HG03060 (cell line): ENCODE measurements at regions not wholly inside any gene's neighbourhood (a gene's known extent, or its start where the extent isn't known, plus 50 kb on each side); places are given as distances from the start of the nearest gene placed in this dataset.

Experiments
- ATAC-seq: cut with Tn5 transposase; IDR thresholded peaks from one replicate; pipeline ENCODE4 v1.9.1; 2021; ENCODE audit warnings: low read depth, moderate number of reproducible peaks; ENCODE audit not compliant: unreplicated experiment

DNA sequence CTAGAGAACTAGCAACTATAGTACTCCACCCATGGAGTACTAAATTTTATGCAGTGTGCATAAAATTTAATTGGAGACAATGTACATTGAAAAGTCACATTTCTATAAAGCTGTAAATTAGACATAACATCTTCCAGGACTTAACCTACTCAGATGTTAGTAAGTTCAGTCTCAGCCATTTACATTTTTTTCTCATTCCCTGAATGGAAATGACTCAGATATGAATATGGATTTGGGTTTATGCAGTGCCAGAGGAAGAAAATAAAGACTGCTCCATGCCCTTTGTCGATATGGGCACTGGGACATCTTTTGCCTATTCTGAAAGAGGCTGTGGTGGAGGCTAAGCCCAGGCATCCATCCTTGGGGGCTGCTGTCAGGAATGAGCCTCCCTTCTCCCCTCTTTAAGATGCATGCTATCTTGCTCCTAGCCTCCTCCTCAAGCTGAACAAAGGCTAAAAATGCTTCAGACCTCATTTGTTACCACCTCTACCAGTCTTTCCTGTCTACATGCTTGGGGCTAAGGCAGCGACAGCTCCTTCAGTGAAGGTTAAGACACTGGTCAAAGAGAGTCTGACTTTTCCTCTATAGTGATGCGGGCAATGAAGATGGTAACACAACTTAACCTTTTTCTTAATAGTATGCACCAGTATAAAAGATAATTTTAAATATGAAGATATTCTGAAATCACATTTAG is 486.8 kb upstream of the ANKRD30A start:
- ATAC-seq = no peak

DNA sequence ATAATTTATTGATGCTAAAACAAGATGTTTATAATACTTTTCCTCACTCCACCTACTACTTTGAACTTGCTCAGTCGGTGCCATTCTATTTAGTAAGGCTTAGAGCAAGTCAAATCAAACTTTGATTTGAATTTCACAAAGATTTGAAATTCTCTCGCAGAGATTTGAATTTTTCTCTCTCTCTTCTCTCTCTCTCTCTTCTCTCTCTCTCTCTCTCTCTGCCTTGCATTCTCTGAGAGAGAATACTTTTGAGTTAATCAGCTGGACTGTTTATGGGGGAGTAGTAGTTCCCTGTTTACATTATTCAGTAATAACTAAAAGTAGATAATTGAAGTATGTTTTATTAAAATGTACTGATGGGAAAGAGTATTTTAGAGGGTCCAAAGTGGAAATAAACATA is 488.5 kb upstream of the ANKRD30A start:
- ATAC-seq = no peak

DNA sequence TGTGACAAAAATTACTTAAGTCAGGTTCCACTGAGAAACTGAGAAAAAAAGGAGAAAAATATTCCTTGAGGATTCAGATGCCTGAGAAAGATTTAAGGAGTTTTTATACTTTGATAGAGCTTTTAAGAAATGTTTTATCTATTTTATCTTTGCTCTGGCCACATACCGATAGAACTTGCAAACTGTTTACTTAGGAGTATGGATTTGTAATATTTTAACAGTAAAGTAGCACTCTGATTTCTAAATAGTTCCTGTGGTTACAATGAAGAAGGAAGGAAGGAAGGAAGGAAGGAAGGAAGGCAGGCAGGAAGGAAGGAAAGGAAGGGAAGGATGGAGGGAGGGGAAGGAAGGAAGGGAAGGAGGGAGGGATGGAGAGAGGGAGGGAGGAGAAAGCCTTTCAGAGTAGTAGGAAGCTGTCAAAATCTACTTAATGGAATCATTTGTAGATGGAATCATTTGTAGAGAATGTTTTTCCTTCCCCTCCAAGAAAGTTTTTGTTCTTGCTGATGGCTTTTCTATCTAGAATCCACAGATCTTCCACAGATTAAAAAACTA is 489.0 kb upstream of the ANKRD30A start:
- no peak for ATAC-seq

DNA sequence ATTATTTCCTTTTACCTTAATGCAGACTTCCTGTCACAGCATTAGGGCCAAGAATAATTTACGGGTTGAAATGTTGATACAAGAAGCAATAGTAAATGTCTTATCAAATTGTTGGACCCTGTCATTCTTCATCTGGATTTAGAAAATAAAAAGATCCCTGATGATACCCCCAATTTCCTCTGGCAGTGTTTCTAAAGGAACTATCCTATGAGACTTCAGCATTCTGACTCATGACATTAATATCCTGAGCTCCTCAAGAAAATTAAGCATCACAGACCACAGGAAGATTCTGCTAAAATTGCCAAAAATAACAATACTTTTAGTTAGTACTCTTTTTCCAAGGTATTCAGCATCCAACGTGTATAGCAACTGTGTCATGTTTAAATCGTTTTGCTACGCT is 490.5 kb upstream of the ANKRD30A start:
- ATAC-seq = no peak

DNA sequence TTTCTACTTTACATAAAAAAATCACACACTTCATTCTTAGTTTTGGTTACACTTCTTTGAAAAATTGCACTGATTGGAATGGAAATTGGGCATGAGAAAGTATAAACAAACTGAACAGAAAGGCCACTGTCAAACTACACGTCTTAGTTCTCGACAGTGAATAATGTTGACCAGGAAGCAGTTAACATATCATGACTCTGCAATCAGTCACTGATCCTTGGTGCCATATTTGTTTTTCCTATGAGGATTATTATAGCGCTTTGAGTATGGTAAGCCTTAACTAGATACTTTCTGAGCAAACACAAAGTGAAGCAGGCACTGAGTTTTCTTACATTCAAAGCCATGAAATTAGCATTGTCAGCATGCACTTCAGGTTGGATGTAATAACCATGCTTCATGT is 495.1 kb upstream of the ANKRD30A start:
- no peak for ATAC-seq

DNA sequence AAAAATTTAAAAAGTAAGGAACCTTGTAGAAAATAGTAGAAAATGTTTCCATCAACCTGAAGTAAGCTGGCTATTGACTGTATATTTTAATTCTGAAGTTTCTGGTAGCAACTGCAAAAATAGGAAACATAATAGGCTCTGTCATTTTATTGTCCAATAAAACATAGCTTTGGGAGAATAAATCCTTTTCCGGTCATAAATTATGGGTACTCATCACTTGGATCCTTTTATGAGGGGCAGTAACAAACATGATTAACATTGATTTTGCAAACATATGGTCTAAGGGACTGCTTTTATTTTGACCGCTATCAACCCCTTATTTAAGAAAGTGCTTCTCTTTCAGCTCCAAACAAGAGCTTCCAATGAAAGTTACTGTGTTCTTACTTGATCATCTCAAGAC is 495.9 kb upstream of the ANKRD30A start:
- ATAC-seq = no peak

DNA sequence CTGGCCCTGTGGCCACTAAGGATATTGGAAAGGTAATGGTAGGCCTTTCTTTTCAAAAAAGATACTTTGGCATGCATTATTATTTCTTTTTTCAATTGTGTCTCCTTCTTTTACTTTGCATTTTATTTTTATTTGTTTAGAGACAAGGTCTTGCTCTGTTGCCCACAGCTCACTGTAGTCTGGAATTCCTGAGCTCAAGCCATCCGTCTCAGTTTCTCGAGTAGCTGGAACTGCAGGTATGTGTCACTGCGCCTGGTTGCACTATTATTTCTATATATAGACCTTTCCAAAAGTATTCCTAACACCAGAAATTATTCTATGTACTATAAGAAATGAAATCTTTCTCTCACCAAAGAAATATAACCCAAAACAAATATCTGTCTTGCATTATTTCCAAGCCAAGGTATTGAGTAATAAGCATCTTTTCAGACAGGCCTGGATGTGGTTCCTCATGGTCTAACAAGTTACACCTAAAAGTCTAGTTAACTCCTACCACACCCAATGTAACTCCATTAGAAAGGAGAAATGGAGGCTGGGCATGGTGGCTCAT is 500.8 kb upstream of the ANKRD30A start:
- ATAC-seq = no peak

DNA sequence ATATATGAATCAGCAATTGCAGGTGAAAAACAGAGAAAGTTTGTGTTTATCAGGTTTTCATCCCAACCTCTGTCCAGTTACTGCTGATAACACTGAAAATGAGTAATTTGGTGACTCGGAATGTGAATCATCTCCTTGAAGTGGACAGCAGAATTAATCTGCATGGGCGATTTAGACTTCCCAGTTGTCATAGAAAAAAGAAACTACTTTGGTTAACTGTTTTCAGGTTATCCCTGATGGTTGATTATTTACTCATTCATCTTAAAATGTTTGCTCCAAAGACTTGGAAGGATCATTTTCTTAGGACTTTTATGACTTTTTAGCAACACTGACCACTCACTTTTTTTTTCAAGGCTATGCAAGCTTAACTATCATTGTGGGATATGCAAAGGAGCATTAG is 504.1 kb upstream of the ANKRD30A start:
- ATAC-seq = no peak

DNA sequence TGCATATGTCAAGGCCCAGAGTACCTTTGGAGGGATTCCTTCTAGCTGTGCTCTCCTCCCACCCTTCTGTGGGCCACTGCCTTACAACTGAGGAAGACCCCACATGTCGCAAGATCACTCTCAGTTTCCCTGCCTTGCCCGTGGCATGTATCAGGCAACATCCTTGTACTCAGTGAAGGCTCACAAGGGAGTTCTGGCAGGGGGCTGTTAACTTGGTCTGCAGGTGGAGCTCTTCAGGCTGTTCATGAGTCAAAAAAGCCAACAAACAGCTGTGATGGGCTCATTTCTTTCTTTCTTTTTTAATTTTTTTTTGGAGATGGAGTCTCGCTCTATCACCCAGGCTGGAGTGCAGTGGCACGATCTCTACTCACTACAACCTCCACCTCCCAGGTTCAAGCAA is 513.0 kb upstream of the ANKRD30A start:
- no peak for ATAC-seq

DNA sequence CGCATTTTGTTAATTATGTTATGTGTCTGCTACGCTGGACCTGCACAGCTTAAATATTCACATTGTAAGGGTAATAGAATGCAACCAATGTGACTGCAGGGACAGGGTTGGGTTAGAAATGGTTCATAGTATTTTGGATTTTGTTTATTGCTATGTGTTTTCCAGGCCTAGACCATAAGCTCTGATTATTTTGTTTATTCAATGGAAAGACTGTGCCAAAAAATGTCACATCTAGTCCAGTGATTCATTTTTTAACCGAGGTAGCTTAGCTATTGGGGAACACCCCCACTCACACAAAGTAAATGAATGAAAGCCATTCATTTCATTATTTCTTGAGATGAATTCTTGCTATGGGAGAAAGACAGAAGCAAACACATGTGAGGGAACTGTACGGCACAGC is 516.5 kb upstream of the ANKRD30A start:
- no peak for ATAC-seq

DNA sequence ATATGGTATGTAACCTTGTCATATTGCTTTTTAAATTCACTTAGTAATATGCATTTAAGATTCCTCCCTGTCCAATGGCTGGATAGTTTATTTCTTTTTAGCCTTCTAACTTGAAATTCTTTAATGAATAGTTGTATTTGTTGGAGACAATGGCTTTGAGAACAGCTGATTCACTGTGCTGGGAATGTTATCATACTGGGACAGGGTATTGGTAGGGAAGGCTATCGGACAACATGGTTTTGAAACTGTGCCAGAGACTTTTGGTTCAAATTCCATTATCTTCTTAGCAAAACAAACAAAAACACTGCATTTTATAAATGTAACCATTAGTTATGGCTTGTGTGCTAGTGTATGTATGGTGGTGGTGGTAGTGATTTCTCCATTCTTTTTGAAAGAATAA is 517.1 kb upstream of the ANKRD30A start:
- no peak for ATAC-seq

DNA sequence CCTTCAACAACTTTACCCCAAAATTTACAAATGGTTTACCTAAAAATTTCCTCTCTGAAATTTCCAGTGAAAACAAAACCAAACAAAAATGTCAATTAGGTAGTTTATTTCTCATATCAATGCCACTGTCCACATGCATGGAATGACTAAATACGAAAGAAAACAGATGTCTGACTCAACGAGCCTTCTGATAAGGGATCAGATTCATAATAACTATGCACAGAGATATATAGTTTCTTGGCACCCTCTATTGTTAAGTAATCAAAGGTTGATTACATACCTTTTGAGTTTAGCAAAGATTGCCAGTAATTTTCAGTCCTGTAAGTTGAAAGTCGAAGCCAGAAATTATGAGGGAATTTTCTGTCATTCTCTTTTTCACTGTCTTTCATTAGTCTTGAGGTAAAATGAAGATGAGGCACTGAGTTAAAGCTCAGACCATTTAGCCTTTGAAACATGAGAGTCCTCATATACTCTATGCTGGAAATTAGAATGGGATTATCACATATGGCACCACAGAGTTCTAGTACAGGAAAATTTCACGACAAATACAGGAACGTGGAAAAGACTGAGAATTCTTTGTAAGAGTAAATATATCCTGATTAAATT is 519.1 kb upstream of the ANKRD30A start:
- no peak for ATAC-seq

DNA sequence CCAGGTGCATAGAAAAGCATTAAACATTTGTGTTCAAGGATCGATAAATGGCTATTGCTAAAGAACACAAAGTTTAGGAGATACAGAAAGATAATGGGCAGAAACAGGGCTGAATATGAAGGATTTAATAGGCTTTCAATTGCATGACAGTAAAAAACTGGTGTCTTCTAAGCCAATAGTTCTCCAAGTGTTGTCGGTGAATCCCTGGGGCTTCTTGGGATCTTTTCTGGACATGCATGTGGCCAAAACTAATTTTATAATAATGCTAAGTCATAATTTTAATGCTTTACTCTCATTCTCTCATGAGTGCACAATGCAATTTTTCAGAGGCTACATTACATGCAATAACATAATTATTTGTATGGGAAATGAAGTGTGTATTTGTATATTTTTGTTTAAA is 521.1 kb upstream of the ANKRD30A start:
- no peak for ATAC-seq

DNA sequence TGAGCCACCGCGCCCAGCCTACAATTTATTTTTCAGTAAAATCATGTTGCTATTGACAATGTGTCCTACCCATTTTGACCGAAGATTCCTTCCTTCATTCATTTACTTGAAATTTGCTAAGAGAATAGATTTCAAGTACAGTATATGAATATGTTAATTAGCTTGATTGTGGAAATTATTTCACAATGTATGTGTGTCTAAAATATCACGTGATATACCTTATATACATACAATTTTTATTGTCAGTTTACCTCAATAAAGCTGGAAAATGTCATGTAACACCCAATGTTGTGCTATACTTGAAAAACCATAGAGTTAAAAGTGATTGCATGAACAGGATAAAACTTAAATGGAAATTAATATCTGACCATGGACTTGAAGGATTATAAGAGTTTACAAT is 521.7 kb upstream of the ANKRD30A start:
- ATAC-seq = no peak

DNA sequence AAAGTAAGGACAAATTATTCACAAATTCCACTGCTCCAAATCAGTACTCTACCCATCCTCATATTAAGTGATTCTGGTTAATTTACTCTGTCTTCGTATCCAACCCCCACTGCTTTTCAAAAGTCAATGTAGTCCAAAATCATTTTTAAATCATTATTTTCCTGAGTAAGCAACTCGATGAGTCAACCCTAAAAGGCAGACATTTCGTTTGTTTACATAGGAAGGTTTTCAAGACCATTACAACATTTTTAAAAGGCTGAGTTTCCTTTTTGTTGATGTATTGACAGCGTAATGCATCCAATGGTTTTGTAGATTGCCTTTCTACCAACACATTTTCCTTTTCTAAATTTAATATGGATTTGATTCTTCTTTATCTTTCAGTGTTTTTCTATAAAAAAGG is 523.0 kb upstream of the ANKRD30A start:
- no peak for ATAC-seq

DNA sequence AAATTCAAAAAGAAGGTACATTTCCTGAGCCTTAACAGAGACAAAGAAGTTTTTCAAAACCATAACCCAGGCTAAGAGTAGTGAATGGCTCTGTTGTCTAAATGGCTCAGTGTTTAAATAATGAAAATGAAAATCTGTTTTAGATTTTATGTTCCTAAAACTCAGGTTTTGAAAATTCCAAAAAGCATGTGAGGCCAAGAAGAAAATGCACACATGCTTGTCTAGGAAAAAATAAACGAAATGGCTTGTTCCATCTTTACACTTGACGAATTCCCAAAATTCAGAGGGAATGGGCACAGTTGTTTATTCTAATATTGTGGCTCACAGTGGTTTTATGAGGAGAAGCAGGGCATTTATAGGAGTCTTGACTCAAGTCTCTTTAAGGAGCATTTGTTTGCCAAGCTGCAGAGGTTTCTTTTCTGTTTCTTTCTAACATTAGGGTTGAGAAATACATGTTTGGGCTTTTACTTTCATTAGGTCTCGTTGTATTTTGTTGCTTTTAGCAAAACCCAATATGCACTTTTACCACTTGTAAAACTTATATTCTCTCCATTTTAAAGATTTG is 527.6 kb upstream of the ANKRD30A start:
- no peak for ATAC-seq

DNA sequence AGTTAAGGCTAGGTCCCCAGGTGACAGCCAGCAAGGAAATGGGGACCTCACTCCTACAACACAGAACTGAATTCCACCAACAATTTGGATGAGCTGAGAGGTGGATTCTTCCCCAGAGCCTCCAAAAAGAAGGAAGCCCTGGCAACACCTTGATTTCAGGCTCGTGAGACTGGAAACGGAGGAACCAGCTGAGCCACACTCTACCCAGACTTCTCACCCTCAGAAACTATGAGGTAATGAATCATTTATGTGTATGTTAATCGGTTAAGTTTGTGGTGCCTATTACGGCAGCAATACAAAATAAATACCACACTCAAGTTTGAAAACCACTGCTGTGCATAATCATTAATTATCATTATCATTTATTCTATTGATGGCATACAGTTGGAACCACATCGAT is 532.4 kb upstream of the ANKRD30A start:
- no peak for ATAC-seq

DNA sequence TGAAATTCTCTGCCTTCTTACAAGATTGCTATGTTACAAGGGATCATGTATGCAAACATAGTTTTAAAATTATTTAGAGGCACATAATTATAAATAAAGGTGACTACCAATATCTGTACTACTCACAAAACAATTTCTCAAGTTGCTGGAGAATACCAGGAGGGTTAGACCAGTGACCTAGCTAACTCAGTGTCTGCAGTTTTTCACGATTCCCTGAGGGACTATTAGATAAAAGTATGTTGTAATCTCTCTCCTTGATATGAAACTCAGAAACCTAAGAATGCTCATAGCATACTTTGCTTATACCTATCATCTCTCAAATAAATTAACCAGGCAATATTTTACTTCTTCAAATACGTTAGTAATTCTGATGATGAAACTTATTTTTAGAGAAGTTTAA is 534.0 kb upstream of the ANKRD30A start:
- ATAC-seq = no peak

DNA sequence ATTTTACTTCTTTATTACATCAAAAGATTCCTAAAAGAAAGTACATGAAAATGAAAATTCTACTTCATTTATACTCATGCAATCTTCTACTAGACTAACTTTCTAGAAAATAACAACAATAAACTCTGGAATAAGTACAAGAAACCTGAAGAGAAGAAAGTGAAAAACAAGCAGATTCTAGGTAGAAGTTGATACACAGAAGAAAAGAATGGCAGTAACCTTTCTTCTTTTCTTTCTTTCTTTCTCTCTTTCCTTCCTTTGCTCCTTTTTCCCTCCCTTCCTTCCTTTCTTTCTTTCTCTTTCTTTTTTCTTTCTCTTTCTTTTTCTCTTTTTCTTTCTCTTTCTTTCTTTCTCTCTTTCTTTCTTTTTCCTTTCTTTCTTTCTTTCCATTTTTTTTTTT is 541.7 kb upstream of the ANKRD30A start:
- ATAC-seq = no peak

DNA sequence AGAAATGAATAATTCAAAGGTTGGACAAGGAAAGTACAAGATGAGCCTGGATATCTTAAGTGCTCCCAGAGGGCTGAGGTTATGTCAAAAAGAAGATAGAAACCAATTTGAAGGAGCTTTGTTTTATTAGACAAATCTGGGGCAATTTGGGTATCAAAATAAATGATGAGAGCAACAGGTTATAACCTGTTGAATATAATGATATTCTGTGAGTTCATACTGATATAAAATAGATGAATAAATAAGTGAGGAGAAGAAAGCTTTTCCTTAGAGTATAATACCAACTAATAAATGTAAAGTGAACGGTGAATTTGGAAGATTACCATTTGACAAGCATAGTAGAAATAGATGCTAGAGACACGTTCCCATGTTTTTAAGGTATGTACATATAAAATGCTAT is 544.2 kb upstream of the ANKRD30A start:
- ATAC-seq = no peak

DNA sequence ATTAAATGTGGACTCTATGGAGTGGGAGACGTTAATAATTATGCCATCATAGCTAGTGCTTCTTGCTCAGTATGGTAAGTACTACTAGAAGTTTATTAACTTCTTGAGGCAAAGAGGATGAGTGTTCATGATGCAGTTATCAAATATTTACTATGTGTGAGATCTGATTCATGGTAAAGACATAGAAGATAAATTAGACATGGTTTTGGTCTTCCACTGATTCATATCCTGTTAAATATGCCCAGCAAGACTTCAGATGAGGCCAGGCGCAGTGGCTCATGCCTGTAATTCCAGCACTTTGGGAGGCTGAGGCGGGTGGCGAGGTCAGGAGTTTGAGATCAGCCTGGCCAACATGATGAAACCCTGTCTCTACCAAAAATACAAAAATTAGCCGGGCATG is 547.1 kb upstream of the ANKRD30A start:
- no peak for ATAC-seq

DNA sequence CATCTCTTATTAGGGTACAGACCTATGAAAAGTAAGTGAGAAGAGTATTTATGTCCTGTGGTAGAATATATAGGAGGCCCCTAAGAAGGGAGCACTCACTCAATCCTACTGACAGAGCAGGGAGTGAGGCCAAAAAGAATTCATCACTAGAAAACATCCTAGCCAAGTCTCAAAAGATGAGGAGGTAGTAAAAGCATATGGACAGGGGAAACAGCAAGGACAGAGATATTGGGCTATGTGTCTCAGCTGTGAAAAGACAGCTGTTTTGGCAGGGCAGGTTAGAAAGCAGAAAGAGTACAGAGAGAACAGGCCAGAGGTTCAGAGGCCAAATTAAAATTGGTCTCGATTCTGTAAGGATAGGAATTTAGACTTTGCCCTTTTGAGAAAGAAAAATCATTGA is 548.3 kb upstream of the ANKRD30A start:
- no peak for ATAC-seq
